Left ventricle myocardium inferior (tissue), 1 donor: ENCODE measurements at regions not wholly inside any gene's neighbourhood (a gene's known extent, or its start where the extent isn't known, plus 50 kb on each side); places are given as distances from the start of the nearest gene placed in this dataset.

Experiments
- DNase-seq: peaks from one replicate; pipeline ENCODE4 v3.0.0-alpha.2; 2020
- H3K27ac ChIP-seq: fragments of 200-600 bp; replicated peaks from 2 replicates; pipeline ENCODE4 v1.8.0; 2021
- H3K27me3 ChIP-seq: fragments of 200-600 bp; 2 replicates; pipeline ENCODE4 v1.8.0; 2021; ENCODE audit warnings: low read depth
- H3K36me3 ChIP-seq: fragments of 200-600 bp; 2 replicates; pipeline ENCODE4 v1.8.0; 2021
- H3K4me1 ChIP-seq: fragments of 200-600 bp; 2 replicates; pipeline ENCODE4 v1.8.0; 2021
- H3K4me3 ChIP-seq: fragments of 200-600 bp; 2 replicates; pipeline ENCODE4 v1.8.0; 2021; ENCODE audit warnings: mild to moderate bottlenecking, moderate library complexity
- H3K9me3 ChIP-seq: fragments of 200-600 bp; replicated peaks from 2 replicates; pipeline ENCODE4 v1.8.0; 2021
- intact Hi-C: fragments of 100-400 bp; cut with micrococcal nuclease; formaldehyde crosslinking; loops from one replicate; pipeline ENCODE4 v1.11.0; 2022
- TF ChIP-seq, protein P1 (sequence below): fragments of 200-600 bp; IDR thresholded peaks from 2 replicates; pipeline ENCODE4 v1.8.0; 2021; ENCODE audit warnings: antibody characterized with exemption, mild to moderate bottlenecking, borderline replicate concordance
- donor health status: DM: no; HTN: yes; CAD: no; lungs with severe emphysema.

DNA sequence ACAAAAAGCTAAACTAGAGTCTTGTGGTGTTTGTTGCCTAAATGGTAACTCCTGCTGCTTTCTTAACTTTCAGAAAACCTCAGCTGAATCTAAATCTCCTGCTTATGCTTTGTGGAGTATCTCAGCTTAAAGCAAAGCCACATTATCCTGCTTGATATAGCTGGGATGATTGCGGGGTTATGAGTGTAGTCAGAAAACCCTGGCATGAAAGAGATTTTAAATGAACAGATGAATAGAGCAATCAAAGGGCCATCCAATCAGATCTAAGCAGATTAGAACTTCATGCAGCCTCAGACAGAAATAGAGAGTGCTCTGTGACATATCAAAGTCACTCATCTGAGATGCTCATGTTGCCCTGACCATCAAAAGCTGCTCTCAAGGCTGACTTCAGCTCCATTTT is 305.5 kb downstream of the DMRT2 start:
- TF ChIP-seq, protein P1, sequence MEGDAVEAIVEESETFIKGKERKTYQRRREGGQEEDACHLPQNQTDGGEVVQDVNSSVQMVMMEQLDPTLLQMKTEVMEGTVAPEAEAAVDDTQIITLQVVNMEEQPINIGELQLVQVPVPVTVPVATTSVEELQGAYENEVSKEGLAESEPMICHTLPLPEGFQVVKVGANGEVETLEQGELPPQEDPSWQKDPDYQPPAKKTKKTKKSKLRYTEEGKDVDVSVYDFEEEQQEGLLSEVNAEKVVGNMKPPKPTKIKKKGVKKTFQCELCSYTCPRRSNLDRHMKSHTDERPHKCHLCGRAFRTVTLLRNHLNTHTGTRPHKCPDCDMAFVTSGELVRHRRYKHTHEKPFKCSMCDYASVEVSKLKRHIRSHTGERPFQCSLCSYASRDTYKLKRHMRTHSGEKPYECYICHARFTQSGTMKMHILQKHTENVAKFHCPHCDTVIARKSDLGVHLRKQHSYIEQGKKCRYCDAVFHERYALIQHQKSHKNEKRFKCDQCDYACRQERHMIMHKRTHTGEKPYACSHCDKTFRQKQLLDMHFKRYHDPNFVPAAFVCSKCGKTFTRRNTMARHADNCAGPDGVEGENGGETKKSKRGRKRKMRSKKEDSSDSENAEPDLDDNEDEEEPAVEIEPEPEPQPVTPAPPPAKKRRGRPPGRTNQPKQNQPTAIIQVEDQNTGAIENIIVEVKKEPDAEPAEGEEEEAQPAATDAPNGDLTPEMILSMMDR: no peak
- H3K4me3 ChIP-seq: no peak overlapping the region
- intact Hi-C loops: no loop called here
- H3K27me3 ChIP-seq: no peaks in the 10 kb centered on the region
- H3K9me3 ChIP-seq: no peaks in the 10 kb centered on the region
- no peak for DNase-seq
- H3K27ac ChIP-seq: no peak overlapping the region
- no peaks in the 10 kb centered on the region for H3K36me3 ChIP-seq
- no peaks in the 10 kb centered on the region for H3K4me1 ChIP-seq

DNA sequence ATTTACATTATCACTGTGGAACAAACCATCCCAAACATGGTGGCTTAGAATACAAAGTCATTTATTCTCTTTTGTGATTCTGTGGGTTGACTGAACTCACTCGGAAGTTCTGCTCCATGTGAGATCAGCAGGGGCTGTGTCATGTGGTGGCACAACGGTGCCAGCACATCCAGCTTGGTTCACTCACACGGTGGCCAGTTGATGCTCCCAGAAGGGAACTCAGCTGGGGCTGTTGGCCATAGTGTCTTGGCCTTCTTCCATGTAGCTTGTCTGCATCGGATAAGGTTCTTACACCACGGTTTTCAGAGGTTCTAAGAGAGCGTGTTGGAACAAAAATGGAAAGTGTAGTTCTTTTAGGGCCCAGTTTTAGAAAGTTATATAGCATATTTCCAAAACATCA is 312.7 kb downstream of the DMRT2 start:
- no peaks in the 10 kb centered on the region for H3K27me3 ChIP-seq
- TF ChIP-seq, protein P1: no peak
- H3K4me1 ChIP-seq: no peaks in the 10 kb centered on the region
- no peak overlapping the region for H3K27ac ChIP-seq
- intact Hi-C loops: no loop called here
- no peak overlapping the region for H3K4me3 ChIP-seq
- no peak for DNase-seq
- H3K9me3 ChIP-seq: no peaks in the 10 kb centered on the region
- no peaks in the 10 kb centered on the region for H3K36me3 ChIP-seq

DNA sequence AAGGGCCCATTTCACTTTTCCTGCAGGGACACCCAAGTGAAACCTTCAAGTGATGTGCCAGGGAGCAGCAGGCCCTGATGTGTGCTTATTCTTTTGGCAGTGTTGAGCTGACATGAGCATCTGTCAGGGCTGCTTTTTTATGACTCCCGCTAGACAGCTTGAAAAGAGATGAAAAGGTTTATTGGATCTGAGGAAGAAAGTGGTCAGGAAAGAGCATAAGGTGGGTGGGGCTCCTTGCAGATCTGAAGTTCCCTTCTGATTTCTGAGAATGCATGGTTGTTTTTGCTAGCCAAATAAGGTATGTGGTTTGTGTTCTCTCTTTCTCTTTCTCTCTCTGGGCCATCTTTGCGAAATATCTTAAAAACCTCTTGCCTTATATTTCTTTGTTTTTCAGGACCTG is 316.1 kb downstream of the DMRT2 start:
- H3K4me1 ChIP-seq: no peaks in the 10 kb centered on the region
- H3K9me3 ChIP-seq: no peaks in the 10 kb centered on the region
- intact Hi-C loops: no loop called here
- no peaks in the 10 kb centered on the region for H3K36me3 ChIP-seq
- no peak overlapping the region for H3K27ac ChIP-seq
- DNase-seq: no peak
- TF ChIP-seq, protein P1: no peak
- no peaks in the 10 kb centered on the region for H3K27me3 ChIP-seq
- no peak overlapping the region for H3K4me3 ChIP-seq

DNA sequence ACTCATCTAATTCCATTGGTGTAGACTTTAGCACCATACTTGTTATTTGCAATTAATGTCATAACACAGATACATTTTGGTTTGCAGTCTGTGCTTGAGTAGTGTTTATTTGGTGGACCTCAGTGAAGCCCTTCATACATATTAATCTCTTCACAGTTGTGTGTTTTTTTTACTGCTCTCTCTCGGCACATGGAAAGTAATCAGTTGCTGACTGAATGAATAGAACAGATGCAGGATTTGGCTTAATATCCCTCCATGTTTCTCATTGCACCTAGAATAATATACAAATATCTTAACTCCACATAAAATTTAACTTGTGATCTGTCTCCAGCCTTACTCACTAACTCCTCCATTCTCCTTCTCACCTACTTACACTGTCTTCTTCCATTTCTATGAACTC is 319.1 kb downstream of the DMRT2 start:
- intact Hi-C loops: no loop called here
- Histone ChIP-seq H3K9me3 (no peaks in the 10 kb centered on the region), H3K4me3 (no peak overlapping the region), H3K27ac (no peak overlapping the region), H3K36me3 (no peaks in the 10 kb centered on the region), H3K27me3 (no peaks in the 10 kb centered on the region), H3K4me1 (no peaks in the 10 kb centered on the region)
- TF ChIP-seq, protein P1: no peak
- DNase-seq: no peak

DNA sequence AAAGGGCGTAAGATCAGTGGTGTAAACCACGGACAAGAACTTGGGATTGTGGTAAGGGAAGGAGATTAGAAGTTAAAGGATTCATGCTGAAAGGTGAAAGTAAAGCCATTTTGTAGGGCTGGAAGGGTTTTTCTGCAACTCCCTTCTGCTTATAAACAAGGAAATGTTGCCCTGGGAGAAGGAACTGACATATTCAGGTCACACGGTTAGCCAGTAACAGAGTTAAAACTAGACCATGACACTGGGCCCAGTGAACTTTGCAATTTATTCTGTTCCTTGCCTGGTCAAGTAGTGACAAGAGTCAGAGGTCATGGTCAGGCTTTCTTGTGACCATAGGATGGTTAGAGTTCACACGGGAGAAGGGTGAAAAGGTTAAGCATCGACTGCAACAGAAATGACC is 323.3 kb downstream of the DMRT2 start:
- Histone ChIP-seq H3K27me3 (no peaks in the 10 kb centered on the region), H3K27ac (no peak overlapping the region), H3K4me1 (no peaks in the 10 kb centered on the region), H3K4me3 (no peak overlapping the region), H3K9me3 (no peaks in the 10 kb centered on the region), H3K36me3 (no peaks in the 10 kb centered on the region)
- TF ChIP-seq, protein P1: no peak
- no peak for DNase-seq
- intact Hi-C loops: no loop called here
